HepG2 (cell line): ENCODE measurements at regions not wholly inside any gene's neighbourhood (a gene's known extent, or its start where the extent isn't known, plus 50 kb on each side); places are given as distances from the start of the nearest gene placed in this dataset.

Experiments used
- ATAC-seq: fragments of 200-7000 bp; cut with Tn5 transposase; 3 replicates; pipeline ENCODE4 v1.9.1; 2020; ENCODE audit warnings: mild to moderate bottlenecking, moderate library complexity
- BruUV-seq: library from RNA; stranded (reverse); fragments of 400-500 nt; replicated peaks from 2 replicates; lab custom pipeline; 2021; lab: Mats Ljungman, UMichigan
- CTCF ChIA-PET: fragments of 300-600 bp; formaldehyde crosslinking; extraction: SDS; loops from one replicate; lab custom pipeline; 2021; ENCODE audit warnings: low total read pairs, inconsistent platforms, low intra/inter-chr PET ratio; lab: Yijun Ruan, JAX
- POLR2A ChIA-PET: fragments of 350-600 bp; sonication (Branson Sonifier 250); formaldehyde crosslinking; loops from one replicate; lab custom pipeline; 2020; ENCODE audit warnings: antibody characterized with exemption, inconsistent platforms; lab: Yijun Ruan, JAX
- DNase-seq: peaks from one replicate; pipeline ENCODE4 v3.0.0-alpha.2; 2015; ENCODE audit warnings: low spot score
- FAIRE-seq: peaks from 3 replicates; lab custom pipeline; 2011; peaks lifted over from hg19 to GRCh38; lab: Jason Lieb, UNC
- H2AFZ ChIP-seq: one replicate; pipeline ENCODE4 v1.6.1; 2011; ENCODE audit warnings: low read length, inconsistent platforms
- H3K27ac ChIP-seq: fragments of 300-600 bp; 3 replicates; pipeline ENCODE4 v1.8.0; 2011; ENCODE audit warnings: mixed run types, mild to moderate bottlenecking, mixed read lengths, low read length, inconsistent platforms; ENCODE audit not compliant: insufficient read depth; ENCODE audit errors: extremely low read length
- H3K27me3 ChIP-seq, 2 experiments: fragments of 200-600 bp in 1 of 2; 2 replicates in 1 of 2; 3 replicates in 1 of 2; pipeline versions ENCODE4 v1.6.0 to v1.8.0; 2011; ENCODE audit warnings: low read length in 2 of 2, mild to moderate bottlenecking in 2 of 2, moderate library complexity in 2 of 2, inconsistent platforms in 1 of 2; ENCODE audit not compliant: insufficient read depth in 2 of 2, control insufficient read depth in 1 of 2
- H3K36me3 ChIP-seq, 2 experiments: fragments of 200-600 bp in 1 of 2; replicated peaks in 1 of 2; 2 replicates in 1 of 2; 3 replicates in 1 of 2; pipeline versions ENCODE4 v1.5.1 to v1.8.0; 2011; ENCODE audit warnings: low read length in 2 of 2, inconsistent platforms in 1 of 2; ENCODE audit not compliant: insufficient read depth in 2 of 2, control insufficient read depth in 1 of 2
- H3K4me1 ChIP-seq: 2 replicates; pipeline ENCODE4 v1.5.1; 2012; ENCODE audit warnings: low read length, inconsistent platforms; ENCODE audit not compliant: insufficient read depth
- H3K4me2 ChIP-seq: 2 replicates; pipeline ENCODE4 v1.6.0; 2011; ENCODE audit warnings: low read depth, low read length, inconsistent platforms
- H3K4me3 ChIP-seq, 3 experiments: fragments of 200-600 bp in 1 of 3; sonication (generic), shearing (Covaris generic) in 1 of 3; replicated peaks in 1 of 3; 2 replicates each; pipeline ENCODE4 v1.5.1; 2011 to 2016; ENCODE audit warnings: low read length in 3 of 3, inconsistent platforms in 2 of 3, low read depth in 2 of 3, mild to moderate bottlenecking in 2 of 3, control low read depth in 1 of 3, mixed read lengths in 1 of 3; ENCODE audit not compliant: insufficient read depth in 1 of 3
- H3K79me2 ChIP-seq: one replicate; pipeline ENCODE4 v1.6.1; 2011; ENCODE audit warnings: low read length, inconsistent platforms; ENCODE audit not compliant: insufficient read depth
- H3K9ac ChIP-seq: 2 replicates; pipeline ENCODE4 v1.6.0; 2011; ENCODE audit warnings: mild to moderate bottlenecking, low read depth, low read length, inconsistent platforms; ENCODE audit not compliant: insufficient read depth
- H3K9me3 ChIP-seq: 2 replicates; pipeline ENCODE4 v1.5.1; 2012; ENCODE audit warnings: mild to moderate bottlenecking, low read length
- H4K20me1 ChIP-seq: 2 replicates; pipeline ENCODE4 v1.6.0; 2011; ENCODE audit warnings: inconsistent platforms, mild to moderate bottlenecking, low read length, moderate library complexity; ENCODE audit not compliant: insufficient read depth
- CC2D1A ChIP-seq: sonication (generic); formaldehyde crosslinking; IDR thresholded peaks from 2 replicates; pipeline ENCODE4 v1.8.1; 2023; ENCODE audit warnings: mild to moderate bottlenecking, missing genetic modification reagents
- CCDC6 ChIP-seq: sonication (generic); formaldehyde crosslinking; IDR thresholded peaks from 2 replicates; pipeline ENCODE4 v1.8.1; 2022; ENCODE audit warnings: mild to moderate bottlenecking, missing genetic modification reagents, moderate library complexity
- CHCHD3 ChIP-seq: sonication (generic); formaldehyde crosslinking; IDR thresholded peaks from 2 replicates; pipeline ENCODE4 v1.8.0; 2022; ENCODE audit warnings: mild to moderate bottlenecking, missing genetic modification reagents, moderate library complexity
- EED ChIP-seq: sonication (generic); formaldehyde crosslinking; IDR thresholded peaks from 2 replicates; pipeline ENCODE4 v1.5.0; 2020; ENCODE audit warnings: mild to moderate bottlenecking, missing genetic modification reagents
- HNRNPH1 ChIP-seq: fragments of 200-400 bp; formaldehyde crosslinking; optimal IDR thresholded peaks from 2 replicates; pipeline ENCODE3; 2017; ENCODE audit warnings: mild to moderate bottlenecking, low read depth, low read length
- HOXD1 ChIP-seq: sonication (generic); formaldehyde crosslinking; IDR thresholded peaks from 2 replicates; pipeline ENCODE4 v1.5.0; 2020; ENCODE audit warnings: missing genetic modification reagents
- KLF12 ChIP-seq: sonication (generic); formaldehyde crosslinking; IDR thresholded peaks from 2 replicates; pipeline ENCODE4 v1.4.0; 2020; ENCODE audit warnings: missing genetic modification reagents, borderline replicate concordance
- LBX2 ChIP-seq: sonication (generic); formaldehyde crosslinking; IDR thresholded peaks from 2 replicates; pipeline ENCODE4 v1.5.0; 2020; ENCODE audit warnings: missing genetic modification reagents, mild to moderate bottlenecking, borderline replicate concordance
- PITX1 ChIP-seq: sonication (generic); formaldehyde crosslinking; IDR thresholded peaks from 2 replicates; pipeline ENCODE4 v1.5.1; 2020; ENCODE audit warnings: mild to moderate bottlenecking, missing genetic modification reagents
- SMC3 ChIP-seq: IDR thresholded peaks from 2 replicates; pipeline ENCODE4 v1.6.1; 2011; ENCODE audit warnings: low read length, improper control_type of control experiment
- TCF7 ChIP-seq: sonication (generic); IDR thresholded peaks from 2 replicates; pipeline ENCODE4 v1.6.1; 2016; ENCODE audit warnings: antibody characterized with exemption, low read depth
- TEF ChIP-seq: sonication (generic); formaldehyde crosslinking; IDR thresholded peaks from 2 replicates; pipeline ENCODE4 v1.5.0; 2020; ENCODE audit warnings: missing genetic modification reagents
- WIZ ChIP-seq: sonication (generic); formaldehyde crosslinking; IDR thresholded peaks from 2 replicates; pipeline ENCODE4 v1.5.1; 2020; ENCODE audit warnings: mild to moderate bottlenecking, missing genetic modification reagents
- YEATS2 ChIP-seq: sonication (generic); formaldehyde crosslinking; IDR thresholded peaks from 2 replicates; pipeline ENCODE4 v1.4.0; 2020; ENCODE audit warnings: missing genetic modification reagents, borderline replicate concordance
- ZC3H4 ChIP-seq: sonication (generic); formaldehyde crosslinking; IDR thresholded peaks from 2 replicates; pipeline ENCODE4 v1.4.0; 2020; ENCODE audit warnings: missing genetic modification reagents, borderline replicate concordance
- ZFY ChIP-seq: sonication (generic); formaldehyde crosslinking; IDR thresholded peaks from 2 replicates; pipeline ENCODE4 v1.4.0; 2020; ENCODE audit warnings: missing genetic modification reagents
- ZNF558 ChIP-seq: sonication (generic); formaldehyde crosslinking; IDR thresholded peaks from 2 replicates; pipeline ENCODE4 v1.9.0; 2022; ENCODE audit warnings: mild to moderate bottlenecking, missing genetic modification reagents, borderline replicate concordance
- ZNF746 ChIP-seq: sonication (generic); formaldehyde crosslinking; IDR thresholded peaks from 2 replicates; pipeline ENCODE4 v1.8.0; 2022; ENCODE audit warnings: mild to moderate bottlenecking, missing genetic modification reagents
- ZNF891 ChIP-seq: sonication (generic); formaldehyde crosslinking; IDR thresholded peaks from 2 replicates; pipeline ENCODE4 v1.5.0; 2020; ENCODE audit warnings: mild to moderate bottlenecking, missing genetic modification reagents
- ZSCAN22 ChIP-seq: sonication (generic); formaldehyde crosslinking; IDR thresholded peaks from 2 replicates; pipeline ENCODE4 v1.4.0; 2020; ENCODE audit warnings: mild to moderate bottlenecking, missing genetic modification reagents
- WGBS: methylation state at CpG from one replicate; pipeline ENCODE4 v1.1.6; 2017; ENCODE audit warnings: low lambda C conversion rate; 5-methylcytosine and 5-hydroxymethylcytosine counted together
- in situ Hi-C: cut with HindIII; loops from 2 replicates; pipeline ENCODE4 v1.10.0; 2017; ENCODE audit warnings: low pct_unique_long_range_greater_than_20kb; ENCODE audit not compliant: extremely low pct_ligation_motif_present
- intact Hi-C: fragments of 100-400 bp; cut with micrococcal nuclease; formaldehyde crosslinking; loops from one replicate; pipeline ENCODE4 v1.10.0; 2022; ENCODE audit not compliant: unreplicated experiment

GRCh38 chr3:13133471-13133981 is 60.3 kb upstream of the IQSEC1 start (continued):
- TF ChIP-seq KLF12, result no peak
- TF ChIP-seq CCDC6 (CRISPR knock-in tag), result no peak
- TF ChIP-seq CC2D1A (CRISPR knock-in tag), result no peak
- TF ChIP-seq HOXD1 (CRISPR knock-in tag), result no peak
- no peak for TF ChIP-seq TEF (CRISPR knock-in tag)
- TF ChIP-seq PITX1, result no peak
- TF ChIP-seq SMC3, result no peak
- TF ChIP-seq ZNF891, result no peak
- TF ChIP-seq EED (CRISPR knock-in tag), result no peak
- no peak for TF ChIP-seq ZNF558 (CRISPR knock-in tag)
- TF ChIP-seq TCF7, result peak; percentile 17; the same call in 1 of the 2 replicates
- no peak for TF ChIP-seq HNRNPH1
- TF ChIP-seq ZFY, result no peak

GRCh38 chr3:13132731-13133410 is 59.6 kb upstream of the IQSEC1 start:
- POLR2A ChIA-PET, result no interaction called here
- BruUV-seq, result no TSS peak
- in situ Hi-C loops (no loop called here), intact Hi-C loops (no loop called here)
- Histone ChIP-seq H3K4me1 (no peaks in the 10 kb centered on the region), H3K9ac (no peak overlapping the region), H3K4me2 (no peak overlapping the region), H2AFZ (no peak overlapping the region)
- FAIRE-seq, result no peak
- WGBS, result 92% methylated on average over 6 of the region's 6 CpGs
- TF ChIP-seq WIZ (CRISPR knock-in tag) (no peak), ZC3H4 (CRISPR knock-in tag) (no peak), CHCHD3 (CRISPR knock-in tag) (no peak), ZSCAN22 (CRISPR knock-in tag) (no peak), YEATS2 (CRISPR knock-in tag) (no peak), ZNF746 (CRISPR knock-in tag) (no peak), LBX2 (no peak)
- TF ChIP-seq, all 625 proteins: peak for 0
- no peak overlapping the region for H3K27ac ChIP-seq
- H3K9me3 ChIP-seq, result no peaks in the 10 kb centered on the region
- H3K27me3 ChIP-seq, result no peaks in the 10 kb centered on the region
- CTCF ChIA-PET, result no interaction called here
- H3K36me3 ChIP-seq, result peaks cover 0 to 7% of the 10 kb centered on the region in 2 experiments; a peak in 2 of 5 replicates
- ATAC-seq (no peak), DNase-seq (no peak)
- H3K4me3 ChIP-seq, result no peak overlapping the region
- peaks cover 11% of the 10 kb centered on the region; the same call in 1 of the 2 replicates for H4K20me1 ChIP-seq
- no peaks in the 10 kb centered on the region for H3K79me2 ChIP-seq
